Caco-2 (cell line): ENCODE measurements at regions not wholly inside any gene's neighbourhood (a gene's known extent, or its start where the extent isn't known, plus 50 kb on each side); places are given as distances from the start of the nearest gene placed in this dataset.
A peak's percentile ranks its signal among the peaks of the same experiment; 100 is the strongest.

ENCODE experiments used
- BruUV-seq: library from RNA; stranded (reverse); fragments of 400-500 nt; replicated peaks from 2 replicates; lab custom pipeline; 2021; lab: Mats Ljungman, UMichigan
- CTCF ChIA-PET: fragments of 300-600 bp; sonication (Branson Sonifier 250); formaldehyde crosslinking; loops from one replicate; lab custom pipeline; 2022; ENCODE audit warnings: antibody characterized with exemption; lab: Charles Lee
- POLR2A ChIA-PET: fragments of 300-600 bp; sonication (Branson Sonifier 250); formaldehyde crosslinking; loops from one replicate; lab custom pipeline; 2022; ENCODE audit warnings: antibody characterized with exemption; lab: Charles Lee
- DNase-seq, 2 experiments: peaks; one replicate each; pipeline versions ENCODE4 v3.0.0 to v3.0.0-alpha.2; 2020 to 2022
- H3K27me3 ChIP-seq: replicated peaks from 2 replicates; pipeline ENCODE4 v1.6.0; 2011; ENCODE audit warnings: low read length; ENCODE audit not compliant: control insufficient read depth, insufficient read depth
- H3K36me3 ChIP-seq: 2 replicates; pipeline ENCODE4 v1.5.1; 2011; ENCODE audit warnings: low read length; ENCODE audit not compliant: control insufficient read depth, insufficient read depth
- H3K4me1 ChIP-seq: fragments of 250-450 bp; sonication (Bioruptor Pico); 2 replicates; pipeline ENCODE4 v1.5.1; 2020; ENCODE audit warnings: mild to moderate bottlenecking
- H3K4me3 ChIP-seq: 2 replicates; pipeline ENCODE4 v1.5.1; 2011; ENCODE audit warnings: low read depth, mild to moderate bottlenecking, control low read depth, low read length
- H3K9me3 ChIP-seq: fragments of 250-450 bp; sonication (Bioruptor Pico); 2 replicates; pipeline ENCODE4 v1.5.1; 2020; ENCODE audit warnings: mild to moderate bottlenecking, moderate library complexity
- H3K27ac Mint-ChIP-seq: one replicate; pipeline ENCODE4 v1.8.0; 2022; ENCODE audit warnings: mixed read lengths; ENCODE audit not compliant: unreplicated experiment
- H3K27me3 Mint-ChIP-seq: one replicate; pipeline ENCODE4 v1.8.0; 2022; ENCODE audit warnings: mixed read lengths; ENCODE audit not compliant: insufficient read depth, unreplicated experiment
- H3K36me3 Mint-ChIP-seq: one replicate; pipeline ENCODE4 v1.8.0; 2022; ENCODE audit warnings: mild to moderate bottlenecking, mixed read lengths; ENCODE audit not compliant: insufficient read depth, unreplicated experiment
- H3K4me1 Mint-ChIP-seq: one replicate; pipeline ENCODE4 v1.8.0; 2022; ENCODE audit warnings: low read depth, mixed read lengths; ENCODE audit not compliant: unreplicated experiment
- H3K4me3 Mint-ChIP-seq: one replicate; pipeline ENCODE4 v1.8.0; 2022; ENCODE audit warnings: mild to moderate bottlenecking, moderate library complexity, mixed read lengths; ENCODE audit not compliant: unreplicated experiment
- H3K9me3 Mint-ChIP-seq: one replicate; pipeline ENCODE4 v1.8.0; 2022; ENCODE audit warnings: mixed read lengths; ENCODE audit not compliant: unreplicated experiment
- CTCF ChIP-seq, 2 experiments: fragments of 200-600 bp in 1 of 2; IDR thresholded peaks; 1 replicate in 1 of 2; 2 replicates in 1 of 2; pipeline versions ENCODE4 v1.5.1 to v1.8.0; 2011 to 2022; ENCODE audit warnings: antibody characterized with exemption in 1 of 2, control low read depth in 1 of 2, inconsistent platforms in 1 of 2, low read depth in 1 of 2, low read length in 1 of 2, mild to moderate bottlenecking in 1 of 2, moderate library complexity in 1 of 2; ENCODE audit not compliant: insufficient read depth in 1 of 2, severe bottlenecking in 1 of 2, unreplicated experiment in 1 of 2
- intact Hi-C: fragments of 100-400 bp; cut with micrococcal nuclease; formaldehyde crosslinking; loops from one replicate; pipeline ENCODE4 v1.10.0; 2022; ENCODE audit not compliant: unreplicated experiment

GRCh38 chr13:76239031-76239680 lies 603.0 kb downstream of the LMO7 start:
- POLR2A ChIA-PET, result no interaction called here
- intact Hi-C loops, result no loop called here
- H3K9me3 Mint-ChIP-seq, result no peaks in the 10 kb centered on the region
- no peaks in the 10 kb centered on the region for H3K27me3 Mint-ChIP-seq
- Histone ChIP-seq H3K27me3 (no peaks in the 10 kb centered on the region), H3K9me3 (no peaks in the 10 kb centered on the region), H3K36me3 (no peaks in the 10 kb centered on the region), H3K4me1 (no peaks in the 10 kb centered on the region), H3K4me3 (no peak overlapping the region)
- CTCF ChIA-PET, result no interaction called here
- H3K4me3 Mint-ChIP-seq, result no peak overlapping the region
- no peak for TF ChIP-seq CTCF (IDR thresholded peaks at IDR 0.05; ENCODE audit: insufficient read depth in 1 of 2, low read depth in 1 of 2, low read length in 1 of 2, severe bottlenecking in 1 of 2, unreplicated experiment in 1 of 2)
- H3K4me1 Mint-ChIP-seq, result no peaks in the 10 kb centered on the region
- H3K27ac Mint-ChIP-seq, result no peak overlapping the region
- no peaks in the 10 kb centered on the region for H3K36me3 Mint-ChIP-seq
- DNase-seq, result no peak
- BruUV-seq, result no TSS peak

GRCh38 chr13:76231522-76232167 lies 595.5 kb downstream of the LMO7 start:
- H3K9me3 ChIP-seq, result no peaks in the 10 kb centered on the region

GRCh38 chr13:76229281-76229680 lies 593.2 kb downstream of the LMO7 start:
- Histone ChIP-seq H3K27me3 (no peaks in the 10 kb centered on the region), H3K4me1 (no peaks in the 10 kb centered on the region), H3K4me3 (no peak overlapping the region), H3K9me3 (no peaks in the 10 kb centered on the region), H3K36me3 (no peaks in the 10 kb centered on the region)
- CTCF ChIA-PET, result no interaction called here
- no TSS peak for BruUV-seq
- TF ChIP-seq CTCF (IDR thresholded peaks at IDR 0.05; ENCODE audit: insufficient read depth in 1 of 2, low read depth in 1 of 2, low read length in 1 of 2, severe bottlenecking in 1 of 2, unreplicated experiment in 1 of 2), result no peak
- Mint-ChIP-seq H3K4me1 (peaks cover 8% of the 10 kb centered on the region), H3K27ac (no peak overlapping the region), H3K9me3 (peaks cover 5% of the 10 kb centered on the region), H3K4me3 (no peak overlapping the region), H3K36me3 (no peaks in the 10 kb centered on the region), H3K27me3 (no peaks in the 10 kb centered on the region)
- no peak for DNase-seq
- POLR2A ChIA-PET, result no interaction called here
- intact Hi-C loops, result no loop called here

More at GRCh38 chr13:76231522-76232167, 595.5 kb downstream of the LMO7 start:
- POLR2A ChIA-PET, result no interaction called here
- DNase-seq, result no peak
- no peaks in the 10 kb centered on the region for H3K4me1 ChIP-seq
- no peak for TF ChIP-seq CTCF (IDR thresholded peaks at IDR 0.05; ENCODE audit: insufficient read depth in 1 of 2, low read depth in 1 of 2, low read length in 1 of 2, severe bottlenecking in 1 of 2, unreplicated experiment in 1 of 2)
- H3K4me1 Mint-ChIP-seq, result peaks cover 8% of the 10 kb centered on the region
- no peak overlapping the region for H3K4me3 Mint-ChIP-seq
- H3K36me3 ChIP-seq, result no peaks in the 10 kb centered on the region
- CTCF ChIA-PET, result no interaction called here
- no peak overlapping the region for H3K4me3 ChIP-seq
- H3K27ac Mint-ChIP-seq, result peak overlapping the region; percentile 15
- no peaks in the 10 kb centered on the region for H3K36me3 Mint-ChIP-seq
- H3K9me3 Mint-ChIP-seq, result no peaks in the 10 kb centered on the region
- H3K27me3 Mint-ChIP-seq, result no peaks in the 10 kb centered on the region
- no peaks in the 10 kb centered on the region for H3K27me3 ChIP-seq
- no TSS peak for BruUV-seq
- intact Hi-C loops, result no loop called here
